HEK293 (cell line): ENCODE measurements at regions not wholly inside any gene's neighbourhood (a gene's known extent, or its start where the extent isn't known, plus 50 kb on each side); places are given as distances from the start of the nearest gene placed in this dataset.

ENCODE experiments used
- CTCF ChIA-PET: fragments of 350-600 bp; formaldehyde crosslinking; extraction: SDS; loops from one replicate; lab custom pipeline; 2021; ENCODE audit warnings: antibody characterized with exemption; lab: Yijun Ruan, JAX
- POLR2A ChIA-PET: fragments of 300-600 bp; formaldehyde crosslinking; extraction: SDS; loops from one replicate; lab custom pipeline; 2020; ENCODE audit warnings: antibody characterized with exemption, inconsistent platforms; lab: Yijun Ruan, JAX
- H3K27ac ChIP-seq: fragments of 200-500 bp; sonication (Bioruptor generic); 2 replicates; pipeline ENCODE4 v1.5.1; 2014; ENCODE audit warnings: low read depth, low read length, control low read depth, inconsistent platforms; ENCODE audit errors: extremely low read depth
- H3K36me3 ChIP-seq, 2 experiments: fragments of 200-500 bp in 1 of 2; sonication (Bioruptor generic) in 1 of 2; 1 replicate in 1 of 2; 2 replicates in 1 of 2; pipeline ENCODE4 v1.5.1; 2014 to 2017; ENCODE audit warnings: inconsistent platforms in 2 of 2, low read length in 2 of 2; ENCODE audit not compliant: control insufficient read depth in 2 of 2, insufficient read depth in 1 of 2
- H3K4me1 ChIP-seq: fragments of 200-500 bp; sonication (Bioruptor generic); 2 replicates; pipeline ENCODE4 v1.5.1; 2014; ENCODE audit warnings: mild to moderate bottlenecking, low read length, inconsistent platforms; ENCODE audit not compliant: control insufficient read depth, insufficient read depth
- H3K4me3 ChIP-seq: 2 replicates; pipeline ENCODE4 v1.5.1; 2011; ENCODE audit warnings: low read depth, mild to moderate bottlenecking, control low read depth, low read length, moderate library complexity
- H3K9me3 ChIP-seq: fragments of 200-500 bp; sonication (Bioruptor generic); 2 replicates; pipeline ENCODE4 v1.5.1; 2014; ENCODE audit warnings: low read depth, low read length, inconsistent platforms; ENCODE audit not compliant: control insufficient read depth, insufficient read depth
- ZNF529 ChIP-seq: fragments of 450-650 bp; formaldehyde crosslinking; IDR thresholded peaks from 2 replicates; pipeline ENCODE4 v1.5.1; 2017; ENCODE audit warnings: missing genetic modification characterization, missing biosample characterization; ENCODE audit not compliant: insufficient replicate concordance

GRCh38 chr19:42652021-42652420 is 57.3 kb upstream of the CEACAM8 start:
- Histone ChIP-seq H3K27ac (no peak overlapping the region), H3K36me3 (no peaks in the 10 kb centered on the region), H3K9me3 (no peaks in the 10 kb centered on the region), H3K4me3 (no peak overlapping the region), H3K4me1 (no peaks in the 10 kb centered on the region)
- CTCF ChIA-PET: interaction anchor here (1.4 kb wide), 1 partner anchor 46 kb away, joined by 3 read pairs; no protein-coding TSS in a partner anchor
- POLR2A ChIA-PET: no interaction called here
- no peak for TF ChIP-seq ZNF529
- TF ChIP-seq, all 188 proteins: peak for 0
